A673 (cell line): ENCODE measurements at regions not wholly inside any gene's neighbourhood (a gene's known extent, or its start where the extent isn't known, plus 50 kb on each side); places are given as distances from the start of the nearest gene placed in this dataset.
A peak's percentile ranks its signal among the peaks of the same experiment; 100 is the strongest.

ENCODE experiments used
- BruUV-seq: library from RNA; stranded (reverse); fragments of 400-500 nt; replicated peaks from 2 replicates; lab custom pipeline; 2021; lab: Mats Ljungman, UMichigan
- CTCF ChIA-PET: fragments of 300-600 bp; sonication (Branson Sonifier 250); formaldehyde crosslinking; loops from one replicate; lab custom pipeline; 2022; ENCODE audit warnings: antibody characterized with exemption; lab: Charles Lee
- POLR2A ChIA-PET: fragments of 300-600 bp; sonication (Branson Sonifier 250); formaldehyde crosslinking; loops from one replicate; lab custom pipeline; 2022; ENCODE audit warnings: antibody characterized with exemption; ENCODE audit not compliant: low non-redundant PET; lab: Charles Lee
- DNase-seq: peaks from one replicate; pipeline ENCODE4 v3.0.0-alpha.2; 2015; ENCODE audit warnings: low spot score
- H3K27ac ChIP-seq: fragments of 200-600 bp; sonication (generic); 2 replicates; pipeline ENCODE4 v1.5.1; 2016; ENCODE audit warnings: mixed run types, low read depth, mild to moderate bottlenecking, mixed read lengths, antibody characterized with exemption, low read length; ENCODE audit not compliant: poor library complexity, severe bottlenecking
- H3K27me3 ChIP-seq: fragments of 200-600 bp; sonication (generic); replicated peaks from 2 replicates; pipeline ENCODE4 v1.6.1; 2017; ENCODE audit warnings: mixed run types, low read depth, mild to moderate bottlenecking, mixed read lengths, antibody characterized with exemption, low read length; ENCODE audit not compliant: insufficient read depth, poor library complexity
- H3K36me3 ChIP-seq: fragments of 200-600 bp; sonication (generic); 2 replicates; pipeline ENCODE4 v1.6.1; 2016; ENCODE audit warnings: mixed run types, mild to moderate bottlenecking, mixed read lengths, antibody characterized with exemption, low read length; ENCODE audit not compliant: insufficient read depth, poor library complexity, severe bottlenecking
- H3K4me1 ChIP-seq: fragments of 200-600 bp; sonication (generic); 2 replicates; pipeline ENCODE4 v1.6.1; 2017; ENCODE audit warnings: mixed run types, mild to moderate bottlenecking, mixed read lengths, antibody characterized with exemption, low read length; ENCODE audit not compliant: insufficient read depth, poor library complexity, severe bottlenecking
- H3K4me3 ChIP-seq: fragments of 200-600 bp; sonication (generic); 2 replicates; pipeline ENCODE4 v1.5.1; 2016; ENCODE audit warnings: low read depth, mixed run types, mild to moderate bottlenecking, mixed read lengths, low read length; ENCODE audit not compliant: poor library complexity, severe bottlenecking
- H3K9me3 ChIP-seq: fragments of 200-600 bp; sonication (generic); 2 replicates; pipeline ENCODE4 v1.6.1; 2016; ENCODE audit warnings: mixed run types, low read depth, mild to moderate bottlenecking, mixed read lengths, antibody characterized with exemption, low read length; ENCODE audit not compliant: poor library complexity, severe bottlenecking
- EZH2 ChIP-seq: fragments of 200-600 bp; sonication (generic); IDR thresholded peaks from 2 replicates; pipeline ENCODE4 v1.6.1; 2017; ENCODE audit warnings: borderline replicate concordance, low read depth, mild to moderate bottlenecking, mixed read lengths, antibody characterized with exemption, low read length; ENCODE audit not compliant: poor library complexity, severe bottlenecking
- intact Hi-C: fragments of 100-400 bp; cut with micrococcal nuclease; formaldehyde crosslinking; loops from one replicate; pipeline ENCODE4 v1.10.0; 2022; ENCODE audit not compliant: unreplicated experiment
- TF ChIP-seq, protein P1 (sequence below): fragments of 300-800, 200-600 bp; sonication (generic); conservative IDR thresholded peaks from 2 replicates; pipeline ENCODE4 v1.5.1; 2017; ENCODE audit warnings: low read depth, mild to moderate bottlenecking, antibody characterized with exemption, low read length, moderate library complexity, mixed read lengths

DNA sequence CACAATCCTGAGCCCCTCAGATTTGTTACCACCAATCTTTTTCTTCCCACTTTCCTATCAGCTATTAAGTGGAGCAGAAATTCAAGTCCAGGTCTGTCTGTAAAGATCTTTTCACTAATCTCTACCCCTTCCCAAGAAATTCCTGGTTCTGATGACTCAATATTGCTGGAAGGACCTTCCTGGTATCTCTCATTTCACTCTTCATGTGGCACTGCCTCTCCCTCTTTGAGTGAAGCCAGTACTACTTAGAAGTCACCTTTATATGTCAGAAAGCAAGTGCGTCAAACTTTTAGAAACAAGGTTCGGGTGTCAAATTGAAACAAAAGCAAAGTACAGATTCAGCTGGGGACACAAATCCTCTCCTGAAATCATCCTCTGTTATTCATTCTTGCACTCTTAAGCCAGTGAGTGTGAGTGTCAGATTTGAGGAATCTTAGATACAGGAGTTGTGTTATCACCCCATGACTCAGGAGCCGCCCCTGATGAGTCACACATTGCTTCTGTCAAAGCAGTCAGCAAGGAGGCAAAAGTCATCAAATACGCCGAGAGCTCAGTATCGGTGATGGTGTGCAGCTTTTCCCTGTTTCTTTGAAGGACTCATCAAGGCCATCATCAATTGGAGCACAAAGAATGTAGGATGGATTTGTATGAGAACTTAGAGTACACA lies 313.0 kb downstream of the CETN3 start:
- no peaks in the 10 kb centered on the region for H3K9me3 ChIP-seq
- no peak overlapping the region for H3K27ac ChIP-seq
- DNase-seq: peak; percentile 66
- TF ChIP-seq, protein P1, sequence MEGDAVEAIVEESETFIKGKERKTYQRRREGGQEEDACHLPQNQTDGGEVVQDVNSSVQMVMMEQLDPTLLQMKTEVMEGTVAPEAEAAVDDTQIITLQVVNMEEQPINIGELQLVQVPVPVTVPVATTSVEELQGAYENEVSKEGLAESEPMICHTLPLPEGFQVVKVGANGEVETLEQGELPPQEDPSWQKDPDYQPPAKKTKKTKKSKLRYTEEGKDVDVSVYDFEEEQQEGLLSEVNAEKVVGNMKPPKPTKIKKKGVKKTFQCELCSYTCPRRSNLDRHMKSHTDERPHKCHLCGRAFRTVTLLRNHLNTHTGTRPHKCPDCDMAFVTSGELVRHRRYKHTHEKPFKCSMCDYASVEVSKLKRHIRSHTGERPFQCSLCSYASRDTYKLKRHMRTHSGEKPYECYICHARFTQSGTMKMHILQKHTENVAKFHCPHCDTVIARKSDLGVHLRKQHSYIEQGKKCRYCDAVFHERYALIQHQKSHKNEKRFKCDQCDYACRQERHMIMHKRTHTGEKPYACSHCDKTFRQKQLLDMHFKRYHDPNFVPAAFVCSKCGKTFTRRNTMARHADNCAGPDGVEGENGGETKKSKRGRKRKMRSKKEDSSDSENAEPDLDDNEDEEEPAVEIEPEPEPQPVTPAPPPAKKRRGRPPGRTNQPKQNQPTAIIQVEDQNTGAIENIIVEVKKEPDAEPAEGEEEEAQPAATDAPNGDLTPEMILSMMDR: no peak
- TF ChIP-seq EZH2: no peak
- no peaks in the 10 kb centered on the region for H3K36me3 ChIP-seq
- no TSS peak for BruUV-seq
- no peak overlapping the region for H3K4me3 ChIP-seq
- POLR2A ChIA-PET: no interaction called here
- CTCF ChIA-PET: no interaction called here
- intact Hi-C loops: no loop called here
- H3K27me3 ChIP-seq: no peaks in the 10 kb centered on the region
- peaks cover 53% of the 10 kb centered on the region for H3K4me1 ChIP-seq

DNA sequence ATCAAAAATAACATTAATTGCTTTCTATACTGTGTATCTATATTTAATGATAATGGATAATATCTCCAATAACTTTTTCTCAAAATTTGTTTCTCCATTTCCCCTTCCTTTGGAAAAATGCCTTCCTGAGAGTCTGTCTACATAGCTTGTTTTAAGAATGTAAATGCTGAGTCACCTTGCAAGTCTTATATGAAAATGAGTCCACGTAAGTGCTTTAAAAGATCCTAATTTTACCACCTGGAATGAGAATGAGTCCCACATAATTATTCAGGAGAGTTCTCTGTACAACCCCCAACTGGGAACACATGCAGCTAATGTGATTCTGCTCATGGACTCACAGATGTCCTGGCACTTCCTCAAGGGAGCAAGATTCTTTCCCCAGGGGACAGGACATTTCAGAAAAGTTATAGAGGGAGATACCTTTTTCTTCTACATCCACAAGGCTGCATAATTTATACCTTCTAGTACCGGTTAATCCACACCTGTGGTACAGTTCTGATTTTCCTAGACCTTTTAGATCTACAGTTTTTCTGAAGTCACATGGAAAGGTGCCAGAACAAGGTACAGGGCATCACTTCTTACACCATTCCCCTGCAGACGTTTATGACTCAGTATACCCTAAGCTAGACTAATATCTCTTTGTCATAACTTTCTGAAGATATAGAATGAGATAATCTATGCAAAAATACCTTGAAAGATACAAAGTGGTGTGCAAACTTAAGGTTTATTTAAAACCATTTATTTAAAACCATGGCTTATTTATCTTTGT lies 314.1 kb downstream of the CETN3 start:
- ChIA-PET POLR2A (no interaction called here), CTCF (no interaction called here)
- no TSS peak for BruUV-seq
- TF ChIP-seq, protein P1: no peak
- TF ChIP-seq EZH2: no peak
- Histone ChIP-seq H3K9me3 (no peaks in the 10 kb centered on the region), H3K27me3 (no peaks in the 10 kb centered on the region), H3K4me3 (no peak overlapping the region), H3K27ac (peak overlapping the region; percentile 72), H3K36me3 (no peaks in the 10 kb centered on the region), H3K4me1 (peaks cover 53% of the 10 kb centered on the region)
- intact Hi-C loops: loop anchor here (2.0 kb wide), 1 partner anchor 165 kb away; no protein-coding TSS in a partner anchor
- no peak for DNase-seq

DNA sequence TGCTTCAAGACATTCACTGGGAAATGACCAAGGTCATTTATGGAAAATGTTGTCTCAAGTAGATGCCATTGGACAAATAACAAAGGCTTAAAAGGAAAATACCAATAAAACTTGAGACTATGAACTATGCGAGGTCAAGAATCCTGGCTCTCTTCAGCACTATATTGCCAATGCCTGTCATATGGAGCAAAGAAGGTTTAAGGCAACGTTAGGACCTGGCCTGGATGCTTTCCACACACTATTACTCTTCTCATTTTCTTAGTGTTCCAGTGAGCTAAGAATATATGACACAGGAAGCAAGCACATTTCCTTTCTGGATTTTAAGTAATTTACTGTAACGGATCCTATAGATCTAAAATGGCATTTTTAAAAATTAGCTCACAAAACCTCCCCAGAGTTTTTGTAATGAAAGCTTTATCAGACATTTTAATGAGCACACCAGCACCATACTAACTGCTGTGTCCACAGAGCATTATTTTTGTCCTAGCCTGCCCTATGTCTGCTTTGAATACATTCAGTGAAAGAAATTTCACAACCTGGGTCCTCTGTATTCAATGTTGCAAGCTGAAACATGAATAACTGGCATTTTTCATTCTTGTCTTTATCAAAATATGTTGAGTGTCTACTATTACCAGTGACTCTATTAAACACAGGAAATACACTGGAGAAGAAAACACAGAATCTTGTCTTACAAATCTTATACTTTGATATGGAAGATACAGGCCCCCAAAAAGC lies 315.6 kb downstream of the CETN3 start:
- POLR2A ChIA-PET: no interaction called here
- peak; percentile 92 for DNase-seq
- Histone ChIP-seq H3K27me3 (no peaks in the 10 kb centered on the region), H3K36me3 (no peaks in the 10 kb centered on the region), H3K4me1 (peaks cover 52% of the 10 kb centered on the region), H3K9me3 (no peaks in the 10 kb centered on the region), H3K27ac (peak overlapping the region; percentile 72), H3K4me3 (no peak overlapping the region)
- BruUV-seq: no TSS peak
- CTCF ChIA-PET: no interaction called here
- TF ChIP-seq, protein P1: no peak
- no peak for TF ChIP-seq EZH2
- intact Hi-C loops: loop anchor here (2.0 kb wide), 1 partner anchor 163 kb away; no protein-coding TSS in a partner anchor
